Hindlimb muscle (tissue), 1 donor: ENCODE measurements at regions not wholly inside any gene's neighbourhood (a gene's known extent, or its start where the extent isn't known, plus 50 kb on each side); places are given as distances from the start of the nearest gene placed in this dataset.

Experiments used
- DNase-seq: peaks from one replicate; pipeline ENCODE4 v3.0.0-alpha.2; 2013

- DNase-seq: no peak
Measured at GRCh38 chr2:160632084-160632975, 138.7 kb upstream of the RBMS1 start.

DNA sequence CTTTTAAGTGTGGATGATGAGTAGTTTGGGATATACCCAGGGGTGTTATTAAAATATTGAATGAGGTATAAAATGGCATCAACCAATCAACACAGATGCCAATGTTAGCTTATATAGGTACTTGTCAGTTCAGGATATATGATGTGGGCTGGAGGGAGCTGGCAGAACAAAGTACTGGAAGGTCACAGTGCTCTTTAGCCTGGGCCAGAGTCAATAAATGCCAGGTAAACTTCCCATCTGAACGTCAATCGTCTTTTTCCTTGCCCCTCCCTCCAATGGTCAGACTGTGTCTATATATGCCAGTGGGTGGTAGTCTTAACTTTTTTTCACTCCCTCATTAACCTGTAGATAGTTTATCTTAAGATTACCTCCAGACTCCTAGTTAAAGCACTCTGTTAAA is 140.8 kb upstream of the RBMS1 start:
- no peak for DNase-seq

DNA sequence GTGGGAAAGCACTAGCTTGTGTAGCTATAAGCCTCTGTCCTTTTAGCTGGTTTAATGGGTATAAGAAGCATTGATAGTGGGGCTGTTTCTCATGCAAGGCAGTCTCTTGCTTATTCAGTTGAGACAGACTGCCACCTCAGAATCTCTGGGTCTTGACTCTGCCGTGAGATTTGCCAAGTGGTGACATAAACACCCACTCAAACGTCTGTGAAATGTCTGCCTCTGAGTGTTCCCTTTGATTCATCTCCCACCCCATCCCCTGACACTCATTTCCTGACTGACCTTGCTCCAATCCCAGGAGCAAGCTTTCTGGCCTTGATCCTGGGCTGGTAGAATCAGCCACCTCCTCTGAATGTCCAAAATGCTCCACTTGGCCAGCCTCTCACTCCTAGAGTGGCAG is 141.9 kb upstream of the RBMS1 start:
- DNase-seq: no peak

GRCh38 chr2:160639472-160639871 is 145.9 kb upstream of the RBMS1 start:
- DNase-seq: no peak

GRCh38 chr2:160646684-160647444 is 153.3 kb upstream of the RBMS1 start:
- no peak for DNase-seq

DNA sequence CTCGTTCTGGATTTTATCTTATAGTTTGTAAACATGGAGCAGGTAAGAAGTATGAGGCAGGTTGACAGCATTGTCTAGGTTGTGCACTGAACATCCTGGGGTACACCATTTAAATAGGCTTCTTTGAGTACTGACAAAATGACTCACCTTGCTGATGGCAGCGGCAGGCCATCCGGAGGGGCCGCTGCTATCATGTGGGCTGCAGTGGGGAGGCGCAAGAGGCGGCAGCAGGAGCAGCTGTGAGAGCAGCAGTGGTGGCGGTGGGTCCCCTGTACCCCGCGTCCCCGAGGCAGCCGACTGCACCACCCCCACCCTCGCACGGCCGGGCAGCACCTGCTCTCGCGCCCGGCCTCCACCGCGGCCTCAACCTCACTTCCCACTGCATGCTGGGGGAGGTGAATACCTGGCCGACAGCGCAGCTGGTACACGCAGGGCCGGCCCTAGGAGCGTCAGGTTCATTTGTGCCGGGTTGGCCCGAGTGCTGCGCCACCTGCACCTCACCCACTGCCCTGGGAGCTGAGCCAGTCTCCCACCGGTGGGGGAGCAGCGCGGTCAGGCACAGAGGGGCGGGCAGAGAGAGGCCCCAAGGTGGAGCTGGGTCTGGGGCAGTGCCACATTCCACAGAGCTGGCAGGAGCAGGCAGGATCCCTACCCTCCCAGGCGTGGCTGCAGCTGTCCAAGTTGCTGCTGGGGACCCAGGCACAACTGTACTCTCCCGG is 154.5 kb upstream of the RBMS1 start:
- DNase-seq: no peak

- no peak for DNase-seq
Measured at GRCh38 chr2:160649698-160650097, 156.1 kb upstream of the RBMS1 start.

GRCh38 chr2:160650196-160651118 is 156.8 kb upstream of the RBMS1 start:
- DNase-seq: no peak

DNA sequence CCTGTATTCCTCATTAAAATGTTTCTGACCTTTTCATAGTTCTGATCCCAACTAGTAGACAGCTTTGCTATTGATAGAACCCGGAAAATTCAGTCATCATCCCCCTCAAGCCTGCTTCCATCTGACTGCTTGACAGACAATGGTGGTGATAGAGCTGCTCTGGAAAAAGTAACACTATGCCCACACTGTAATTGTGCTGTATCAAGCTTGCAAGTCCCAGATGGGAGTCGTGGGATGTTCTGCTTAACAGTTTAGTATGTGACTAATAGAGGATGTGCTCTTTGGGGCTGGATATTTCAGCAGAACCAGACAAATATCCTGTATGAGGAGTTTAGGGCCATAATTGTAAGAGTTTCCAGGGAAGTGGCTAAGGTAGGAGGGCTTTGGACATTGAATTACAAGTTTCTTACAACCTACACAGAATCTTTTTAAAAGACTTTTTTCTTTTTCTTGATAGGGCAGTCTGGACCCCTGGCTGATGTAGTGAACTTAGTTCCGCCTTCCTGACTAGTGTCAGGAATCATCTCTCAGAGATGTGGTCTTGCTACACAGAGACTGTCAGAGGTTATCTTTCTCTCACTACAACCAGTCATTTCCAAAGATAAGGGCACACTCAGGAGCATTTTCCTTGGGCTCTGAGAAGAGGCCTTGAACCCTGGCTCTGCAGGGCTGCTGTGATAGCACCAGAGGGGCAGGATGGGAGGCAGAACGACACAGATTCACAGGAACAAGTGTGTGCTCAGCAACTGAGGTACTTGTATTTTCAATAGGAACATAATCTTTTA is 158.0 kb upstream of the RBMS1 start:
- no peak for DNase-seq

GRCh38 chr2:160652236-160652635 is 158.6 kb upstream of the RBMS1 start:
- DNase-seq: no peak

DNA sequence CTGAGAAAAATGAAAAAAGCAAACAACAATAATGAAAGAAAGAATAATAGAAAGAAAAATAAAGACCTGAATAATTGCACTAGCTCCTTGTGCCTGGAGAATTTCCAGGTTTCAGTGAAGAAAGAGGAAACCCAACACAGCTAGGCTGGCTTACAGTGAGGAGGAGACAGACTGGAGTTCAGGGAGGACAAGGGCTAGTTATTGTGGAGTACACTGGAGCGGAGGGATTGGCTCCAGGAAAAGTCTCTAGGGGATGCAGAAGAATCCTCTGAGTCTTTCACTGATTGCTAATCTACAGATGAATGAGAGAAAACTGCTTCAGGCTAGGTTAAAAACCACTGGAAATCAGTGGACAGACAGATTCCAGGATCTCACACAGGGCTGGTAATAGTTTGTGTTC is 163.6 kb upstream of the RBMS1 start:
- DNase-seq: no peak

DNA sequence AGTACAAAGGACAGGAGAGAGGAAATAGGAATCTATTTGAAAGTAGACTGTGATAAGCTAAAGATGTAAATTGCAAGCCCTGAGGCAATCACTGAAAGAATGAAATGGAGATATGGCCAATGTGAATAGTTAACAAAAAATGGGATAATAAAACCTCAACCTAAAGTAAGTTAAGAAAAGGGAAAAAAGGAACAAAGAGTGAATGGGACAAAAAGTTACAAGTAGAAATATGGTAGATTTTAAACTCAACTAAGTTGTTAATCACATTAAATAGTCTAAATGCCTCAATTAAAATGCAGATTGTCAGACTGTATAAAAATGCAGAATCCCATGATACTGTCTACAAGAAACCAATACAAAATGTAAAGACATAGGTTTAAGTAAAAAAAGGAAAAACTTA is 165.2 kb upstream of the RBMS1 start:
- no peak for DNase-seq

GRCh38 chr2:160660741-160661140 is 167.1 kb upstream of the RBMS1 start:
- DNase-seq: no peak

DNA sequence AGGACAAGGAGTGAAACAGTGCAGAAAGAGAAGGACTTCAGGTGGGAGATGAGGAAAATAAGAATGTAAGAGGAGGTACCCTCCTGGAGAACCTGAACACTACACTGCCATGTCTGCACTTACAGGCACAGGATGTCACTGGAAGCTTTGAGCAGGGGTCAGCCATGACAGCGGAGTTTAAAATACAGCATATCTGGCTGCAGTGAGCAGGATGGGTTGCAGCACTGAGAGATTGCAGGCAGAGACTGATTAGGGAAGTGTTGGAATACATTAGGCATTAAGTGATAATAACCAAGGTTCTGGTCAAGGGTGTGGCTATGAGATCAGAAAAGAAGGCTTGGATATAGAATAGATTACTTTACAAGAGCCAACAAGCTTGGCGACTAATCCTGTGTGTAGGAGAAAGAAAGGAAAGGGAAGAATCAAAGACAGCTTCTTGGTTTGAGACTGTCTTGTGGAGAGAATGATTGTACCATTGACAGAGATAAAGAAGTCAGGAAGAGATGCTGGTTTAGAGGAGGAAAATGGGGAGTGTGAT is 171.1 kb upstream of the RBMS1 start:
- no peak for DNase-seq

DNA sequence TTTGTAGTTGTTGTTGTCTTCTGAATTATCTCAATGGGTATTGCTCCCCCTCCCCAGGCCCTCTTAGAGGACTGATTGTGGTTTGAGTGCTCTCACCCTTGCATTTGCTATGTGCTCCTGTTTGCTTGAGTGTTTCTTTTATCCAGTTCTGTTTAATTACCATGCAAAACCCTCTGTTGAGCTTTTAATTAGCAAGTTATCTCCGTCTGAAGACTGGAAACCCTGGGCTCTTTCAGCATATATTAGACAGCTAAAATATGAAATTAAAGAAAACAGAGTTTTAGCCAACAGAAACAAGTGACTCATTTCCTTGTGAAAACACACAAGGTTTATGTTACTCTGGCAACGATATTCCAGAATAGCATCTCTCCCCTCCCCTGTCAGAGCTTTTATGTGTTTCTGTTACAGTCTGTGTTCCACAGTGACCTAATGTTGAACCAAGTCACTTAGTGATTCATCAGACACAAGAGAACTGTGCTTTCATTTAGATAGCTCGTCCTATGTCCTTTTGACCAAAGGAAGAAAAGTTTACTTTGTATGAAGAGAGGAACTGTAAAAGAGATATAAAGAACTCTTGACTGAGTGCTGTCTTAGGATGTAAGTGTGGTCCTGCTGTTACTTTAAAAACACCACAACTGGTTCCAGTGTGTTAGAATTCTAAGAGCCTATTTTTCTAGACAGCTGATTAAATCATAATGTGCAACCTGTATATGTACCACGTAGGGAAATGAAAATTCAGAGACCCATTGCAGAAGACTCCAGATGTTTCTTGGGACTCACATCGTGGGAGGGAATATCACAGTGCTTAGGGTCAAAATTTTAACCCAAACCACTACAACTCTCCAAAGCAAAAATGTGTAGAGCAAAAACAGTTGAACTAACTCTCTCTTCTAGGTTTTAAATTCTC is 172.8 kb upstream of the RBMS1 start:
- peak; percentile 83 for DNase-seq

DNA sequence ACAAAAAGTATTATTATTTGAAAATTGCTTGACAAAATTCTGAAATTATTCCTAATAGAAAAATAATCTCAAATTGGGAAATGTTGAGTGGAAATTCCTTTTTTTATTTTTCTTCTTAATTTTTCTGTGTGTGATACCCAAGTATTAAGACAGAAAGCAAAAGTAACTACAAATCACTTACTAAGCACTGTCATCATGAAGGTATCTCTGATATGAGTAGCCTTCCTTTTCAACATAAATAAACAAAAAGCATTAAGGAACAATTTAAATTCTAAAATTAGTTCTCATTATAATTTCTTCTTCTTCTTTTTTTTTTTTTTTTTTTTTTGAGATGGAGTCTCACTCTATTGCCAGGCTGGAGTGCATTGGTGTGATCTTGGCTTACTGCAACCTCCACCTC is 174.2 kb upstream of the RBMS1 start:
- DNase-seq: no peak

DNA sequence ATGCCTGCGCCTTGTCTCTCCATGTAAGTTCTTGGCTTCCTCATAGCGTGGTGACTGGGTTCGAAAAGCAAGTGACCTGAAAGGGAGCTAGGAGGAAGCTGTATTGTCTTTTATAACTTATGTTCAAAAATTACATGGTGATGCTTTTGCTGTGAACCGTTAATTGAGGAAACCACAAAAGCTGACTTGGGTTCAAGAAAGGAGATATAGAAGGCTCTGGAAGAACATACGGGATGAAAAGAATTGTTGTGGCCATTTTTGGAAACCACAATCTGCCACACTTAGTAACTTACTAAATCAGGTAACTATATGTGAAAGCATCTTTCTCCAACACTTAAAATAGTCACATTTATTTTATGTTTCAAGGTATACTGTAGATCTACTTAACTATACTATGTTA is 177.0 kb upstream of the RBMS1 start:
- DNase-seq: no peak

DNA sequence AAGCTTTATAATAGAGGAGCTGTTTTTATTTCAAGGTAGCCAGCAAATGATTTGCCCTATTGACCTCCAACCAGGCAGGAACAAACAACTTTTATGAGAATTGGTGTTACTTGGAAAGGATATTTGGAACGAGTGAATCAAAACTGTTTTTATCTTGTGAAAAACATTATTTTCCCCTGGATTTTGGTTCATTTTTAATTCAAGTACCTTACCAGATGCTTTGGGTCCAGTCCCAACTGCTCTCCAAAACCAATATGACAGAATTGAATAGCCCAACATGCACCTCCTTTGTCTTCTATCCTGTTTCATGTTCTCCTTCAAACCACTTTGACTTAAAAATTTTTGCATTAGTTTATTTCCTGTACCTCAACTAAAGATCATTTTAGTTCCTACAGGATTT is 178.6 kb upstream of the RBMS1 start:
- DNase-seq: peak; percentile 29

- no peak for DNase-seq
Measured at GRCh38 chr2:160674146-160674750, 180.6 kb upstream of the RBMS1 start.
